Activated naive CD8-positive, alpha-beta T cell (primary cell): ENCODE measurements at regions not wholly inside any gene's neighbourhood (a gene's known extent, or its start where the extent isn't known, plus 50 kb on each side); places are given as distances from the start of the nearest gene placed in this dataset.

Source experiments
- H3K27ac Mint-ChIP-seq: one replicate; pipeline ENCODE4 v1.8.0; 2021; ENCODE audit warnings: mixed read lengths
- H3K27me3 Mint-ChIP-seq: one replicate; pipeline ENCODE4 v1.8.0; 2021; ENCODE audit warnings: mixed read lengths
- H3K36me3 Mint-ChIP-seq: one replicate; pipeline ENCODE4 v1.8.0; 2021; ENCODE audit warnings: mixed read lengths
- H3K4me1 Mint-ChIP-seq: one replicate; pipeline ENCODE4 v1.8.0; 2021; ENCODE audit warnings: low read depth, mixed read lengths
- H3K4me3 Mint-ChIP-seq: one replicate; pipeline ENCODE4 v1.8.0; 2021; ENCODE audit warnings: mild to moderate bottlenecking, mixed read lengths
- H3K9me3 Mint-ChIP-seq: one replicate; pipeline ENCODE4 v1.8.0; 2021; ENCODE audit warnings: low read depth, mixed read lengths

- Mint-ChIP-seq H3K27ac (no peak overlapping the region), H3K4me1 (no peaks in the 10 kb centered on the region), H3K4me3 (no peak overlapping the region)
Observed at GRCh38 chr18:41297740-41298139, 657.3 kb upstream of the PIK3C3 start.

GRCh38 chr18:41269294-41269693, 685.7 kb upstream of the PIK3C3 start:
- H3K27me3 Mint-ChIP-seq: no peaks in the 10 kb centered on the region
- H3K27ac Mint-ChIP-seq: no peak overlapping the region
- H3K9me3 Mint-ChIP-seq: peaks cover 13% of the 10 kb centered on the region
- H3K4me3 Mint-ChIP-seq: no peak overlapping the region
- no peaks in the 10 kb centered on the region for H3K36me3 Mint-ChIP-seq
- H3K4me1 Mint-ChIP-seq: no peaks in the 10 kb centered on the region

More at GRCh38 chr18:41297740-41298139, 657.3 kb upstream of the PIK3C3 start:
- H3K9me3 Mint-ChIP-seq: peaks cover 9% of the 10 kb centered on the region
- H3K27me3 Mint-ChIP-seq: no peaks in the 10 kb centered on the region
- no peaks in the 10 kb centered on the region for H3K36me3 Mint-ChIP-seq

GRCh38 chr18:41268271-41268670, 686.8 kb upstream of the PIK3C3 start:
- Mint-ChIP-seq H3K9me3 (peaks cover 13% of the 10 kb centered on the region), H3K36me3 (no peaks in the 10 kb centered on the region), H3K4me3 (no peak overlapping the region), H3K27ac (no peak overlapping the region), H3K27me3 (no peaks in the 10 kb centered on the region), H3K4me1 (no peaks in the 10 kb centered on the region)

- peaks cover 12% of the 10 kb centered on the region for H3K9me3 Mint-ChIP-seq
- no peak overlapping the region for H3K27ac Mint-ChIP-seq
- H3K27me3 Mint-ChIP-seq: no peaks in the 10 kb centered on the region
- H3K36me3 Mint-ChIP-seq: no peaks in the 10 kb centered on the region
- no peaks in the 10 kb centered on the region for H3K4me1 Mint-ChIP-seq
- no peak overlapping the region for H3K4me3 Mint-ChIP-seq
Observed at GRCh38 chr18:41266616-41267015, 688.4 kb upstream of the PIK3C3 start.

- no peaks in the 10 kb centered on the region for H3K36me3 Mint-ChIP-seq
- H3K4me3 Mint-ChIP-seq: no peak overlapping the region
- H3K27ac Mint-ChIP-seq: no peak overlapping the region
- peaks cover 10% of the 10 kb centered on the region for H3K9me3 Mint-ChIP-seq
- no peaks in the 10 kb centered on the region for H3K4me1 Mint-ChIP-seq
- no peaks in the 10 kb centered on the region for H3K27me3 Mint-ChIP-seq
Observed at GRCh38 chr18:41266204-41266603, 688.8 kb upstream of the PIK3C3 start.

GRCh38 chr18:41265047-41265446, 690.0 kb upstream of the PIK3C3 start:
- Mint-ChIP-seq H3K36me3 (no peaks in the 10 kb centered on the region), H3K27me3 (no peaks in the 10 kb centered on the region), H3K4me1 (no peaks in the 10 kb centered on the region), H3K9me3 (peaks cover 5% of the 10 kb centered on the region), H3K4me3 (no peak overlapping the region), H3K27ac (no peak overlapping the region)

GRCh38 chr18:41263956-41264355, 691.1 kb upstream of the PIK3C3 start:
- Mint-ChIP-seq H3K27me3 (no peaks in the 10 kb centered on the region), H3K36me3 (no peaks in the 10 kb centered on the region), H3K4me1 (no peaks in the 10 kb centered on the region), H3K9me3 (peaks cover 5% of the 10 kb centered on the region), H3K4me3 (no peak overlapping the region), H3K27ac (no peak overlapping the region)

- Mint-ChIP-seq H3K36me3 (no peaks in the 10 kb centered on the region), H3K27ac (no peak overlapping the region), H3K9me3 (peaks cover 5% of the 10 kb centered on the region), H3K4me1 (no peaks in the 10 kb centered on the region), H3K27me3 (no peaks in the 10 kb centered on the region), H3K4me3 (no peak overlapping the region)
Observed at GRCh38 chr18:41262688-41263087, 692.3 kb upstream of the PIK3C3 start.

GRCh38 chr18:41244591-41245037, 710.4 kb upstream of the PIK3C3 start:
- Mint-ChIP-seq H3K4me1 (no peaks in the 10 kb centered on the region), H3K27me3 (no peaks in the 10 kb centered on the region), H3K36me3 (no peaks in the 10 kb centered on the region), H3K27ac (no peak overlapping the region), H3K4me3 (no peak overlapping the region), H3K9me3 (peaks cover 8% of the 10 kb centered on the region)

- Mint-ChIP-seq H3K9me3 (peaks cover 8% of the 10 kb centered on the region), H3K27ac (no peak overlapping the region), H3K4me3 (no peak overlapping the region), H3K4me1 (no peaks in the 10 kb centered on the region), H3K36me3 (no peaks in the 10 kb centered on the region), H3K27me3 (no peaks in the 10 kb centered on the region)
Observed at GRCh38 chr18:41237317-41237716, 717.7 kb upstream of the PIK3C3 start.

GRCh38 chr18:41231681-41232080, 723.4 kb upstream of the PIK3C3 start:
- H3K9me3 Mint-ChIP-seq: no peaks in the 10 kb centered on the region
- H3K27me3 Mint-ChIP-seq: no peaks in the 10 kb centered on the region
- no peaks in the 10 kb centered on the region for H3K36me3 Mint-ChIP-seq
- no peaks in the 10 kb centered on the region for H3K4me1 Mint-ChIP-seq
- H3K27ac Mint-ChIP-seq: no peak overlapping the region
- H3K4me3 Mint-ChIP-seq: no peak overlapping the region

GRCh38 chr18:41227993-41228392, 727.0 kb upstream of the PIK3C3 start:
- Mint-ChIP-seq H3K4me3 (no peak overlapping the region), H3K36me3 (no peaks in the 10 kb centered on the region), H3K4me1 (no peaks in the 10 kb centered on the region), H3K9me3 (peaks cover 13% of the 10 kb centered on the region), H3K27ac (no peak overlapping the region), H3K27me3 (no peaks in the 10 kb centered on the region)

GRCh38 chr18:41226911-41227310, 728.1 kb upstream of the PIK3C3 start:
- no peaks in the 10 kb centered on the region for H3K27me3 Mint-ChIP-seq

GRCh38 chr18:41226186-41226585, 728.8 kb upstream of the PIK3C3 start:
- Mint-ChIP-seq H3K4me3 (no peak overlapping the region), H3K9me3 (peaks cover 13% of the 10 kb centered on the region), H3K4me1 (no peaks in the 10 kb centered on the region), H3K27me3 (no peaks in the 10 kb centered on the region), H3K36me3 (no peaks in the 10 kb centered on the region), H3K27ac (no peak overlapping the region)

More at GRCh38 chr18:41226911-41227310, 728.1 kb upstream of the PIK3C3 start:
- Mint-ChIP-seq H3K4me1 (no peaks in the 10 kb centered on the region), H3K4me3 (no peak overlapping the region), H3K27ac (no peak overlapping the region), H3K36me3 (no peaks in the 10 kb centered on the region), H3K9me3 (peaks cover 13% of the 10 kb centered on the region)

- Mint-ChIP-seq H3K27me3 (no peaks in the 10 kb centered on the region), H3K27ac (no peak overlapping the region)
Observed at GRCh38 chr18:41216341-41217003, 738.6 kb upstream of the PIK3C3 start.

GRCh38 chr18:41207706-41208105, 747.3 kb upstream of the PIK3C3 start:
- no peak overlapping the region for H3K4me3 Mint-ChIP-seq
- H3K36me3 Mint-ChIP-seq: no peaks in the 10 kb centered on the region
- H3K27me3 Mint-ChIP-seq: no peaks in the 10 kb centered on the region
- no peaks in the 10 kb centered on the region for H3K4me1 Mint-ChIP-seq
- H3K27ac Mint-ChIP-seq: no peak overlapping the region
- peaks cover 22% of the 10 kb centered on the region for H3K9me3 Mint-ChIP-seq

More at GRCh38 chr18:41216341-41217003, 738.6 kb upstream of the PIK3C3 start:
- H3K4me1 Mint-ChIP-seq: no peaks in the 10 kb centered on the region
- H3K36me3 Mint-ChIP-seq: no peaks in the 10 kb centered on the region
- no peak overlapping the region for H3K4me3 Mint-ChIP-seq
- peaks cover 13% of the 10 kb centered on the region for H3K9me3 Mint-ChIP-seq
